ENCODE measurements at regions not wholly inside any gene's neighbourhood (a gene's known extent, or its start where the extent isn't known, plus 50 kb on each side); places are given as distances from the start of the nearest gene placed in this dataset.

GRCh38 chr13:22211876-22212275 is 541.0 kb downstream of the FGF9 start:
- in situ Hi-C loops (cut with MboI; ENCODE audit: low pct_unique_long_range_greater_than_20kb, low sequenced_read_pairs, unreplicated experiment) = no loop called here
- no peak for TF ChIP-seq CTCF (IDR thresholded peaks at IDR 0.05; ENCODE audit: extremely low read depth, insufficient read depth, missing control alignments)
- DNase-seq (ENCODE audit: low spot score) = no peak

DNA sequence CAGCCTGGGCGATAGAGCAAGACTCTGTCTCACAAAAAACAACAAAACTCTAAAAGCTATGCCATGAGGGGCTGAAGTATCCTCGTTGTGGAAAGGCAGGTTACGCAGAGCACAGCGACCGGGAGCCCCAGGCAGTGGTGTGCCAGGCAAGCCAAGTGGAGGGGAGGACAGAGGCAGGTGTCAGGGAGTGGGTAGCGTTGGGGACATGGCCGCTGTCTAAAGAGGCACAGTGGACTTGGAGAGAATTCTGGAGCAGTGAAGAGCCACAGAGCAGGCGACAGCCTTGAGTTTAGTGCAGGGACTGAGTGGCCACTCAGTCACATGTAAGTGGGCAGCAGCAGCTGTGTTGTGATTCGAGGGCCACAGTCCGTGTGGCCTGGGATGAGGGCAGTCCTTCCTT is 541.7 kb downstream of the FGF9 start:
- in situ Hi-C loops (cut with MboI; ENCODE audit: low pct_unique_long_range_greater_than_20kb, low sequenced_read_pairs, unreplicated experiment) = no loop called here
- TF ChIP-seq CTCF (IDR thresholded peaks at IDR 0.05; ENCODE audit: extremely low read depth, insufficient read depth, missing control alignments) = no peak
- no peak for DNase-seq (ENCODE audit: low spot score)

DNA sequence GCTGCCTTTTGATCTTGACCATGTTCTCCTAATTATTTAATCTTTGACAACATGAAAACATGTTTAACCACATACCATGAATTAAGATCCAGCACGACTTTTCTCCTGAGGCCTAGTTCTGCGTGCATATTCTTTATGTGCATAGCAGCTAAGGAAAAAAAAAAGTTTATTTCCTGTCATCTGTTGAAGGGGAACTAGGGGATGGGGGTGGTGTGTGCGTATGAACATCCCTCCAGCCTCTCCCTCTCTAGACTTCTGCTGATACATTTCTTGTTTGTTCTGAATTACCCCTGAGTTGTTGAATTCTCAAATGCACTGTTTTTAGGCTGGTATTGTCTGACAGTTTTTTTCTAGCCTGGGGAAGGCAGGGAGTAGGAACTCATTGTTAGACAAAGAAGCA is 543.3 kb downstream of the FGF9 start:
- in situ Hi-C loops (cut with MboI; ENCODE audit: low pct_unique_long_range_greater_than_20kb, low sequenced_read_pairs, unreplicated experiment) = no loop called here
- no peak for TF ChIP-seq CTCF (IDR thresholded peaks at IDR 0.05; ENCODE audit: extremely low read depth, insufficient read depth, missing control alignments)

DNA sequence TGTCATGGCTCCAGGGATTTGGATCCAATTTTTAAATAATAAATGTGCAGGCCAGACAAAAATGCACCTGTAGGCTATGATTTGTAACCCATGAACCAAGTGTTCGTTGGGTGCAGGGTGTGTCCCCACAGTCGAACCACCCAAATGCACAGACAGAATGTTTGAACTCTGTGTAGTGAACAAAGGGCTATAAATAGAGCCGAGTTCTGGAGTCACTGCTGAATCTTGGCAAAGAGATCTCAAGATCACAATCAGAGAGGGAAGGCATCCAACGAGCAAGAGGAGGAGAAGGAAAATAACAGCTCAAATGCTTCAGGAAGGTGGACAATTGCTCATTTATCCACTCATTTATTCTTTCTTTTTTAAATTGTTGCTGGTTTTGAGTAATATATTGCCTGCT is 547.9 kb downstream of the FGF9 start:
- in situ Hi-C loops (cut with MboI; ENCODE audit: low pct_unique_long_range_greater_than_20kb, low sequenced_read_pairs, unreplicated experiment) = no loop called here
- no peak for DNase-seq (ENCODE audit: low spot score)
- TF ChIP-seq CTCF (IDR thresholded peaks at IDR 0.05; ENCODE audit: extremely low read depth, insufficient read depth, missing control alignments) = no peak

More for the DNA sequence above, 543.3 kb downstream of the FGF9 start:
- no peak for DNase-seq (ENCODE audit: low spot score)

- TF ChIP-seq CTCF (IDR thresholded peaks at IDR 0.05; ENCODE audit: extremely low read depth, insufficient read depth, missing control alignments) = no peak
- in situ Hi-C loops (cut with MboI; ENCODE audit: low pct_unique_long_range_greater_than_20kb, low sequenced_read_pairs, unreplicated experiment) = no loop called here
- DNase-seq (ENCODE audit: low spot score) = no peak
Measured at GRCh38 chr13:22219709-22220108, 548.8 kb downstream of the FGF9 start.

GRCh38 chr13:22220151-22221135 is 549.6 kb downstream of the FGF9 start:
- no peak for TF ChIP-seq CTCF (IDR thresholded peaks at IDR 0.05; ENCODE audit: extremely low read depth, insufficient read depth, missing control alignments)
- DNase-seq (ENCODE audit: low spot score) = no peak
- in situ Hi-C loops (cut with MboI; ENCODE audit: low pct_unique_long_range_greater_than_20kb, low sequenced_read_pairs, unreplicated experiment) = no loop called here

Data from GM13977 (cell line).